NCI-H1105 treated with DMSO at 0.1 percent for 48 hours (cell line): ENCODE measurements at regions not wholly inside any gene's neighbourhood (a gene's known extent, or its start where the extent isn't known, plus 50 kb on each side); places are given as distances from the start of the nearest gene placed in this dataset.
A peak's percentile ranks its signal among the peaks of the same experiment; 100 is the strongest.
"Not testable (repeated sequence)": the region's sequence is repeated elsewhere in the genome, so short reads cannot be mapped to it uniquely, and the experiment has no call there.

Experiments used
- DNase-seq: peaks from one replicate; lab custom pipeline; 2025; lab: John Stamatoyannopoulos, UW

- DNase-seq, result no peak
Observed at GRCh38 chr6:66605971-66606370, 898.9 kb upstream of the EYS start.

GRCh38 chr6:66605011-66605410 is 898.0 kb upstream of the EYS start:
- DNase-seq, result no peak

GRCh38 chr6:66599541-66599940 is 892.5 kb upstream of the EYS start:
- no peak for DNase-seq

GRCh38 chr6:66578362-66578761 is 871.3 kb upstream of the EYS start:
- no peak for DNase-seq

- DNase-seq, result no peak
Observed at GRCh38 chr6:66568271-66568670, 861.2 kb upstream of the EYS start.

GRCh38 chr6:66561479-66561878 is 854.5 kb upstream of the EYS start:
- DNase-seq, result no peak

- DNase-seq, result no peak
Observed at GRCh38 chr6:66558189-66558588, 851.2 kb upstream of the EYS start.

- no peak for DNase-seq
Observed at GRCh38 chr6:66556936-66557335, 849.9 kb upstream of the EYS start.

GRCh38 chr6:66555082-66555481 is 848.1 kb upstream of the EYS start:
- DNase-seq, result no peak

GRCh38 chr6:66553441-66553840 is 846.4 kb upstream of the EYS start:
- DNase-seq, result no peak

GRCh38 chr6:66538551-66539135 is 831.6 kb upstream of the EYS start:
- peak; percentile 60 for DNase-seq

GRCh38 chr6:66533921-66534404 is 826.9 kb upstream of the EYS start:
- no peak for DNase-seq

GRCh38 chr6:66526061-66526460 is 819.0 kb upstream of the EYS start:
- DNase-seq, result no peak

- no peak for DNase-seq
Observed at GRCh38 chr6:66522864-66523263, 815.8 kb upstream of the EYS start.

- no peak for DNase-seq
Observed at GRCh38 chr6:66516377-66516776, 809.4 kb upstream of the EYS start.

- DNase-seq, result peak; percentile 45
Observed at GRCh38 chr6:66508433-66508832, 801.4 kb upstream of the EYS start.

- DNase-seq, result no peak
Observed at GRCh38 chr6:66499851-66500250, 792.8 kb upstream of the EYS start.

GRCh38 chr6:66496659-66497058 is 789.6 kb upstream of the EYS start:
- peak; percentile 10 for DNase-seq

GRCh38 chr6:66494643-66495042 is 787.6 kb upstream of the EYS start:
- DNase-seq, result not testable (repeated sequence)

GRCh38 chr6:66489269-66489987 is 782.4 kb upstream of the EYS start:
- no peak for DNase-seq

- no peak for DNase-seq
Observed at GRCh38 chr6:66481216-66481615, 774.2 kb upstream of the EYS start.

- no peak for DNase-seq
Observed at GRCh38 chr6:66478705-66479104, 771.7 kb upstream of the EYS start.

GRCh38 chr6:66435321-66435720 is 728.3 kb upstream of the EYS start:
- no peak for DNase-seq

- no peak for DNase-seq
Observed at GRCh38 chr6:66429210-66429609, 722.2 kb upstream of the EYS start.
